Liver (tissue), 7 donors: ENCODE measurements at regions not wholly inside any gene's neighbourhood (a gene's known extent, or its start where the extent isn't known, plus 50 kb on each side); places are given as distances from the start of the nearest gene placed in this dataset.
A peak's percentile ranks its signal among the peaks of the same experiment; 100 is the strongest.
"Not testable (repeated sequence)": the region's sequence is repeated elsewhere in the genome, so short reads cannot be mapped to it uniquely, and the experiment has no call there.

Source experiments
- DNase-seq: peaks from one replicate; pipeline ENCODE4 v3.0.0-alpha.2; 2017; ENCODE audit warnings: low spot score
- H3K27ac ChIP-seq, 2 donors: one replicate each; pipeline ENCODE4 v1.7.0; 2013; ENCODE audit warnings: inconsistent platforms in 2 of 2, low read length in 2 of 2, control low read depth in 1 of 2, low read depth in 1 of 2, mild to moderate bottlenecking in 1 of 2
- H3K27me3 ChIP-seq, 4 donors: one replicate each; pipeline versions ENCODE4 v1.6.1 to v1.7.0; 2013; ENCODE audit warnings: low read length in 3 of 4, inconsistent platforms in 1 of 4, mild to moderate bottlenecking in 1 of 4, moderate library complexity in 1 of 4; ENCODE audit not compliant: control insufficient read depth in 4 of 4, insufficient read depth in 4 of 4
- H3K36me3 ChIP-seq, 4 donors: one replicate each; pipeline versions ENCODE4 v1.6.1 to v1.7.0; 2013; ENCODE audit warnings: low read length in 3 of 4, mild to moderate bottlenecking in 3 of 4, low read depth in 1 of 4, moderate library complexity in 1 of 4; ENCODE audit not compliant: control insufficient read depth in 4 of 4, insufficient read depth in 3 of 4
- H3K4me1 ChIP-seq, 4 donors: one replicate each; pipeline versions ENCODE4 v1.6.1 to v1.7.0; 2013; ENCODE audit warnings: low read length in 3 of 4, mild to moderate bottlenecking in 3 of 4, moderate library complexity in 1 of 4; ENCODE audit not compliant: control insufficient read depth in 4 of 4, insufficient read depth in 4 of 4
- H3K4me3 ChIP-seq, 3 donors: one replicate each; pipeline versions ENCODE4 v1.6.1 to v1.7.0; 2013; ENCODE audit warnings: low read length in 3 of 3, control low read depth in 1 of 3, low read depth in 1 of 3, mild to moderate bottlenecking in 1 of 3
- H3K9ac ChIP-seq, 2 donors: one replicate each; pipeline ENCODE4 v1.7.0; 2013; ENCODE audit warnings: low read length in 2 of 2, mild to moderate bottlenecking in 2 of 2, moderate library complexity in 2 of 2, control low read depth in 1 of 2, low read depth in 1 of 2
- H3K9me3 ChIP-seq, 4 donors: one replicate each; pipeline versions ENCODE4 v1.6.1 to v1.7.0; 2013; ENCODE audit warnings: low read length in 3 of 4; ENCODE audit not compliant: control insufficient read depth in 4 of 4
- EGR1 ChIP-seq, 2 donors: IDR thresholded peaks; 2 replicates each; pipeline ENCODE4 v1.6.1; 2016 to 2018; ENCODE audit warnings: antibody characterized with exemption in 2 of 2, low read depth in 2 of 2
- FOXA1 ChIP-seq: IDR thresholded peaks from 2 replicates; pipeline ENCODE4 v1.6.1; 2016; ENCODE audit warnings: antibody characterized with exemption
- FOXA2 ChIP-seq: IDR thresholded peaks from 2 replicates; pipeline ENCODE4 v1.6.1; 2016; ENCODE audit warnings: antibody characterized with exemption
- GABPA ChIP-seq, 2 donors: IDR thresholded peaks in 1 of 2; conservative IDR thresholded peaks in 1 of 2; 2 replicates each; pipeline ENCODE4 v1.6.1; 2016; ENCODE audit warnings: antibody characterized with exemption in 2 of 2, mild to moderate bottlenecking in 1 of 2, moderate library complexity in 1 of 2
- HNF4A ChIP-seq, 2 donors: conservative IDR thresholded peaks; 2 replicates each; pipeline ENCODE4 v1.6.1; 2016; ENCODE audit warnings: antibody characterized with exemption in 2 of 2, mild to moderate bottlenecking in 2 of 2
- JUND ChIP-seq, 2 donors: IDR thresholded peaks; 2 replicates each; pipeline ENCODE4 v1.6.1; 2016; ENCODE audit warnings: antibody characterized with exemption in 2 of 2
- MAX ChIP-seq: IDR thresholded peaks from 2 replicates; pipeline ENCODE4 v1.6.1; 2016; ENCODE audit warnings: antibody characterized with exemption
- NR2F2 ChIP-seq: IDR thresholded peaks from 2 replicates; pipeline ENCODE4 v1.6.1; 2016; ENCODE audit warnings: antibody characterized with exemption
- RAD21 ChIP-seq, 2 donors: IDR thresholded peaks; 2 replicates each; pipeline ENCODE4 v1.6.1; 2016; ENCODE audit warnings: antibody characterized with exemption in 2 of 2, mild to moderate bottlenecking in 2 of 2
- RXRA ChIP-seq, 2 donors: IDR thresholded peaks; 2 replicates each; pipeline ENCODE4 v1.6.1; 2017 to 2018; ENCODE audit warnings: antibody characterized with exemption in 2 of 2, mild to moderate bottlenecking in 1 of 2
- SP1 ChIP-seq: IDR thresholded peaks from 2 replicates; pipeline ENCODE4 v1.6.1; 2018; ENCODE audit warnings: antibody characterized with exemption, mild to moderate bottlenecking
- TAF1 ChIP-seq: conservative IDR thresholded peaks from 2 replicates; pipeline ENCODE4 v1.6.1; 2016; ENCODE audit warnings: antibody characterized with exemption, mild to moderate bottlenecking
- YY1 ChIP-seq: IDR thresholded peaks from 2 replicates; pipeline ENCODE4 v1.6.1; 2016; ENCODE audit warnings: antibody characterized with exemption, mild to moderate bottlenecking
- ZBTB33 ChIP-seq: IDR thresholded peaks from 2 replicates; pipeline ENCODE4 v1.6.1; 2016; ENCODE audit warnings: antibody characterized with exemption
- WGBS: extraction: QIAGEN DNeasy Blood & Tissue Kit; methylation state at CpG from one replicate; pipeline ENCODE4 v1.1.7; 2013; 5-methylcytosine and 5-hydroxymethylcytosine counted together
- TF ChIP-seq, protein P1 (sequence below): IDR thresholded peaks from 2 replicates; pipeline ENCODE4 v1.6.1; 2016; ENCODE audit warnings: antibody characterized with exemption, mild to moderate bottlenecking
- donor health status: healthy.
- donor health status: healthy.
- donor health status: healthy.
- donor health status: healthy.

DNA sequence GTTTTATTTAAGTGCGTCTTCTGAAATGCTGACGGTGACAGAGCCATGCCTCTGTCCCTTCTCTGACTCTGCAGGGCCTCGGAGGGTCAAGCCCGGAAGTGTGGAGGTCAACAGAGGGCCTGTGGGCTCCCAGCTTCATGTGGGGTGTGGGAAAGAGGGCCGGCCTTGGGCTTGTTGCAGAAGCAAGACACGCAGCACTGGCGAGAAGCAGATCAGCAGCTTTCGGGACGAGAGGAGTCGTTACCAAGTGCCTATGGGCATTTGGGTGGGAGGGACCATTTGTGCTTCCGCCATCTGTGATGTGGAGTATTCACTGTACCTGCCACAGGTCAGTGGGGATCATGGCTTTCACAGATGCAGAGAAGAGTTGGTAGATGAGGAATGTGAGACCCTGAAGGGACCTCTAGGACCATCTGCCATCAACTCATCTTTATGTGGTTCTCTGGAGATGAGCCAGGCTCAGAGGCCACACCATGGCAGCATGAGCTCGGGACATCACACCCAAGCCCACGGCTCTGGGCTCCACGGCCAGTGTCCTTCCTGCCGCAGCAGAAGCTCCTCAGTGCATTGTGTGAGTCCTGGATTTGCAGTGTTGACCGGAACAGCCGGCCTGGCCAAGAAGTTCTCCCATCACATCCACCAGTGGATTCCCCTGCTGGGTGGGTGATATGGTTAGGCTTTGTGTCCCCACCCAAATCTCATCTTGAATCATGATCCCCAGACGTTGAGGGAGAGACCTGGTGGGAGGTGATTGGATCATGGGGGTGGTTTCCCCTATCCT, 590.7 kb downstream of the TBC1D22A start:
- Histone ChIP-seq H3K4me1 (no peaks in the 10 kb centered on the region), H3K27ac (no peak overlapping the region), H3K27me3 (peaks cover 0 to 3% (median 0%) of the 10 kb centered on the region in 4 donors), H3K9ac (no peak overlapping the region), H3K36me3 (no peaks in the 10 kb centered on the region), H3K4me3 (no peak overlapping the region), H3K9me3 (no peaks in the 10 kb centered on the region)
- WGBS = 77% methylated on average over 18 of the region's 18 CpGs
- peak; percentile 28 for DNase-seq
- TF ChIP-seq HNF4A (conservative IDR thresholded peaks at IDR 0.05) (no peak), ZBTB33 (no peak), NR2F2 (no peak), GABPA (IDR thresholded peaks at IDR 0.05 in 1 of 2, conservative IDR thresholded peaks at IDR 0.05 in 1 of 2) (no peak), FOXA2 (no peak)

DNA sequence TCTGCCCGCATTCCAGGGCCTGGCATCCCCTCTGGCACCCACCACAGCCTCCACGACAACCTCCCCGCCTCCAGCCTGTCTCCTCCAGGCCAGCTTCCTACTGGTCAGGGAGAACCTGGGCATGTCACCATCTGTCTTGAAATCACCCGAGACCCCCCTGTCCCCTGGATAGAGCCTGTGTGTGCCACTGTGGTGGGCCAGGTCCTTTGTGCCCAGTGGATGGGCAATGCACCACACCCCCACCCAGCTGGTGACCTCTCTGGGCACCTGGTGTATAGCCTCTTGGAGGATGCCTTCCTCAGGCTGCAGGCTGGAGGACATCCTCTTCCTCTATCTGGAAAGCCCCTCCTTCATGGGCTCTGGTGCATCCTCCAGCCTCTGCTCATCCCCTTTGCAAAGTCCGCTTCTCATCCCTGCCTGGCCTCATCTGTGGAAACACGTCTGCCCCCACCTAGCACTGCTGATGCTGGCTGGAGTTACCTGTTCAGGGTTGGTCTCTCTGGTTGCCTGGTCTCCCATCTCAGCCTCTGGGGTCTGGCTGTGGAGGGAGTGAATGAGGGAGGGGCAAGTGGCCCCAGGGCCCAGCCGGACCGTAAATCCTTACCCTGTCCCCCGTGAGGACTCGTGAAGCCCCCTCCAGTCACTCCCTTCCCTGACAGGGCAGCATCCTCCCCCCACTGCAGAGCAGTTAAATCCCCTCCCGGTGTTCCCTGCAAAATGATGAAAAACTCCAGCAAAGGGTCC, 589.6 kb downstream of the TBC1D22A start:
- Histone ChIP-seq H3K27ac (no peak overlapping the region), H3K36me3 (no peaks in the 10 kb centered on the region), H3K27me3 (peaks cover 0 to 3% (median 0%) of the 10 kb centered on the region in 4 donors), H3K4me3 (no peak overlapping the region), H3K9ac (no peak overlapping the region), H3K9me3 (no peaks in the 10 kb centered on the region), H3K4me1 (no peaks in the 10 kb centered on the region)
- no peak for TF ChIP-seq RXRA (IDR thresholded peaks at IDR 0.05)
- TF ChIP-seq EGR1 (IDR thresholded peaks at IDR 0.05; ENCODE audit: low read depth in 2 of 2) = no peak
- TF ChIP-seq YY1 = no peak
- no peak for TF ChIP-seq NR2F2
- WGBS = 75% methylated on average over 11 of the region's 11 CpGs
- peak; percentile 22 for DNase-seq

DNA sequence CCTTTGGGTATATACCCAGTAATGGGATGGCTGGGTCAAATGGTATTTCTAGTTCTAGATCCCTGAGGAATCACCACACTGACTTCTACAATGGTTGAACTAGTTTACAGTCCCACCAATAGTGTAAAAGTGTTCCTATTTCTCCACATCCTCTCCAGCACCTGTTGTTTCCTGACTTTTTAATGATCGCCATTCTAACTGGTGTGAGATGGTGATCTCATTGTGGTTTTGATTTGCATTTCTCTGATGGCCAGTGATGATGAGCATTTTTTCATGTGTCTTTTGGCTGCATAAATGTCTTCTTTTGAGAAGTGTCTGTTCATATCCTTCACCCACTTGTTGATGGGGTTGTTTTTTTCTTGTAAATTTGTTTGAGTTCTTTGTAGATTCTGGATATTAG, 583.8 kb downstream of the TBC1D22A start:
- H3K36me3 ChIP-seq, H3K9ac ChIP-seq, H3K9me3 ChIP-seq, H3K4me1 ChIP-seq, H3K27me3 ChIP-seq, DNase-seq, H3K27ac ChIP-seq, H3K4me3 ChIP-seq: not testable (repeated sequence)
- WGBS = 100% methylated on average over 1 of the region's 1 CpG

DNA sequence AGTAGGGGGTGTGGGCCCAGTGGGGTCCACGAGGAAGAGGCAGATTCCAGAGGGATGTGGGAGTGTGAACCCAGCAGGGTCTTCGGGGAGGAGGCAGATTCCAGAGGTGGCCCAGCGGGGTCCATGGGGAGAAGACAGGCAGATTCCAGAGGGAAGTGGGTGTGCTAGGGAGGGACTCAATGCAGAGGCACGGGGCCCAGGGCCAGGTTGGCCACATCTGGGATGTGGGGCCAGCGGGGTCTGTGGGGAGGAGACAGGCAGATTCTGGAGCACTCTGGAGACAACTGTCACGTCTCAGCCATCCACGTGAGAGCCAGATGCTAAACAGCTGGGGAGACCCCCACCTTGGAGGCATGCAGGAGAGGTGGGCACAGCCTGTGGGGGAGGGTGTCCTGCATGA, 582.6 kb downstream of the TBC1D22A start:
- Histone ChIP-seq H3K27me3 (peaks cover 0 to 6% (median 2%) of the 10 kb centered on the region in 4 donors), H3K36me3 (no peaks in the 10 kb centered on the region), H3K9me3 (no peaks in the 10 kb centered on the region), H3K4me3 (no peak overlapping the region), H3K4me1 (no peaks in the 10 kb centered on the region), H3K9ac (no peak overlapping the region), H3K27ac (no peak overlapping the region)
- DNase-seq = no peak
- 68% methylated on average over 7 of the region's 7 CpGs for WGBS
- TF ChIP-seq FOXA2 = no peak
- TF ChIP-seq, protein P1, sequence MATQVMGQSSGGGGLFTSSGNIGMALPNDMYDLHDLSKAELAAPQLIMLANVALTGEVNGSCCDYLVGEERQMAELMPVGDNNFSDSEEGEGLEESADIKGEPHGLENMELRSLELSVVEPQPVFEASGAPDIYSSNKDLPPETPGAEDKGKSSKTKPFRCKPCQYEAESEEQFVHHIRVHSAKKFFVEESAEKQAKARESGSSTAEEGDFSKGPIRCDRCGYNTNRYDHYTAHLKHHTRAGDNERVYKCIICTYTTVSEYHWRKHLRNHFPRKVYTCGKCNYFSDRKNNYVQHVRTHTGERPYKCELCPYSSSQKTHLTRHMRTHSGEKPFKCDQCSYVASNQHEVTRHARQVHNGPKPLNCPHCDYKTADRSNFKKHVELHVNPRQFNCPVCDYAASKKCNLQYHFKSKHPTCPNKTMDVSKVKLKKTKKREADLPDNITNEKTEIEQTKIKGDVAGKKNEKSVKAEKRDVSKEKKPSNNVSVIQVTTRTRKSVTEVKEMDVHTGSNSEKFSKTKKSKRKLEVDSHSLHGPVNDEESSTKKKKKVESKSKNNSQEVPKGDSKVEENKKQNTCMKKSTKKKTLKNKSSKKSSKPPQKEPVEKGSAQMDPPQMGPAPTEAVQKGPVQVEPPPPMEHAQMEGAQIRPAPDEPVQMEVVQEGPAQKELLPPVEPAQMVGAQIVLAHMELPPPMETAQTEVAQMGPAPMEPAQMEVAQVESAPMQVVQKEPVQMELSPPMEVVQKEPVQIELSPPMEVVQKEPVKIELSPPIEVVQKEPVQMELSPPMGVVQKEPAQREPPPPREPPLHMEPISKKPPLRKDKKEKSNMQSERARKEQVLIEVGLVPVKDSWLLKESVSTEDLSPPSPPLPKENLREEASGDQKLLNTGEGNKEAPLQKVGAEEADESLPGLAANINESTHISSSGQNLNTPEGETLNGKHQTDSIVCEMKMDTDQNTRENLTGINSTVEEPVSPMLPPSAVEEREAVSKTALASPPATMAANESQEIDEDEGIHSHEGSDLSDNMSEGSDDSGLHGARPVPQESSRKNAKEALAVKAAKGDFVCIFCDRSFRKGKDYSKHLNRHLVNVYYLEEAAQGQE = no peak
- no peak for TF ChIP-seq MAX
- TF ChIP-seq JUND (IDR thresholded peaks at IDR 0.05) = no peak
- TF ChIP-seq TAF1 = no peak
- TF ChIP-seq GABPA (IDR thresholded peaks at IDR 0.05 in 1 of 2, conservative IDR thresholded peaks at IDR 0.05 in 1 of 2) = no peak
- no peak for TF ChIP-seq FOXA1
- no peak for TF ChIP-seq RAD21 (IDR thresholded peaks at IDR 0.05)
- no peak for TF ChIP-seq SP1
- no peak for TF ChIP-seq YY1
- no peak for TF ChIP-seq HNF4A (conservative IDR thresholded peaks at IDR 0.05)
